ENCODE measurements at regions not wholly inside any gene's neighbourhood (a gene's known extent, or its start where the extent isn't known, plus 50 kb on each side); places are given as distances from the start of the nearest gene placed in this dataset.

GRCh38 chr4:147312376-147313046 lies 168.4 kb upstream of the EDNRA start:
- DNase-seq (ENCODE audit: low read depth), result peak; percentile 64

- no peak for DNase-seq (ENCODE audit: low read depth)
These were observed 167.8 kb upstream of the EDNRA start for GRCh38 chr4:147313108-147313507.

DNA sequence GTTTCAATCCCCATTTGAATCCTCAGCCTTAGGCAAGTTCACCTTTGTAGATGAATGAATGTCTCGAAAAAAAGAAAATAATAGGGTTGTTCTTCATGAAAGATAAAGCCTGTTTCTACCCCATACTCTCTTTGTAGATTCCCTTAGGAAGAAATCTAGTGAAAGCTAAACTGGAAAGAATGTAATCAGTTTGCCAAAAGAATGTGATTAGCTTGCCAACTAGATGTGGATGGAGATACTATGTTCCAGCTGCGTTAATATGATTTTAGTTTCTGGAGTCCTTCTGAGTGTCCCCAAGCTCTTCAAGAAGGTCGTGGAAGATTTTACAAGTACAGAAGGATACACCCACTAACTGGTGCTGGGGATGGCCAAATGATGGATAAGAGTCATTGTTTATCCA lies 162.3 kb upstream of the EDNRA start:
- no peak for DNase-seq (ENCODE audit: low read depth)

GRCh38 chr4:147325571-147325981 lies 155.3 kb upstream of the EDNRA start:
- DNase-seq (ENCODE audit: low read depth), result no peak

GRCh38 chr4:147326591-147326990 lies 154.3 kb upstream of the EDNRA start:
- peak; percentile 69 for DNase-seq (ENCODE audit: low read depth)

GRCh38 chr4:147327322-147327721 lies 153.6 kb upstream of the EDNRA start:
- DNase-seq (ENCODE audit: low read depth), result no peak

DNA sequence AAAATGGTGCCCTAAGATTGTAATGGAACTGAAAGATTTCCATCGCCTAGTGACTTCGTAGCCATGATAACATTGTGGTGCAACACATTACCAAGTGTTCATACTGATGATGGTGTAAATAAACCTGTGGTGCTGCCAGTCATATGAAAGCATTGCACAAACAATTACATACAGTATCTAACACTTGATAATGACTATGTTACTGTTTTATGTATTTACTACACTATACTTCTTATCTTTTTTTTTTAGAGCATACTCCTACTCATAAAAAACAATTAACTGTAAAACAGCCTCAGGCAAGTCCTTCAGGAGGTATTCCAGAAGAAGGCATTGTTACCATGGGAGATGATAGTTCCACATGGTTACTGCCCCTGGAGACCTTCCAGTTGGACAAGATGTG lies 152.7 kb upstream of the EDNRA start:
- no peak for DNase-seq (ENCODE audit: low read depth)

DNA sequence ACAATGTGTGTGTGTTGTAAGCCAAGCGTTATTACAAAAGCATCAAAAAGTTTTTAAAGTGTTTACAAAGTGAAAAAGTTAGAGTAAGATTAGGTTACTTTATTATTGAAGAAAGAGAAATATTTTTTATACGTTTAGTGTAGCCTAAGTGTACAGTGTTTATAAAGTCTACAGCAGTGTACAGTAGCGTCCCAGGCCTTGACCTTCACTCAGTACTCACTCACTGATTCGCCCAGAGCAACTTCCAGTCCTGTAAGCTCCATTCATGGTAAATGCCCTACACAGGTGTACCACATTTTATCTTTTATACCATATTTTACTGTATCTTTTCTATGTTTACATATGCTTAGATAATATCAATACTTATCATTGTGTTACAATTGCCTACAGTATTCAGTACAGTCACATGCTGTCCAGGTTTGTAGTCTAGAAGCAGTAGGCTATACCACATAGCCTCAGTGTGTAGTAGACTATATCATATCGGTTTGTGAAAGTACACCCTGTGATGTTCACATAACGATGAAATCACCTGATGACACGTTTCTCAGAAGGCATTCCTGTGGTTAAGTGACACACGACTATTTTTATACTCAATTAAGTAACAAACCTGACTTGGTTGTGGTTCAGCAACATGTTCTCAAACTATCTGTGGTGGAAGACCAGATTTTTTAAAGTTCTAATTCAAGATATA lies 152.0 kb upstream of the EDNRA start:
- DNase-seq (ENCODE audit: low read depth), result no peak

DNA sequence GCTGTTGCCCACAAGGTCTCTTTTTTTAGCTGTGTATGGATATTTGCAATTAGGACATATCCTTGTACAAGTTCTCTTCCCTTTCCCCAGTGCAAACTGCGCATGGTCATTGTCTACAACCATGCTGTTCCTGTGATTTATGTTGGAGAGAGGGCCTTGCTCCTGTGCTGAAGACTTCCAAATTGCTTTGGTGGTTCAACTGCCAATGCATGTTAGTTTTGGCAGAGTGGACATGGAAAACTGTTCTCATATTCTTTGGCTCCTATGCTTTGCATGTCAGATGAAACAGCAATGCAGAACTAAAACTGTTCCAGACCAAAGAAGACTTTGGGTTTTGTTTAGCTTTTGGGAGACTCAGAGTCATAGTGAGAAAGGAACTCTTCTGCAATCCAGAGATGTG lies 148.8 kb upstream of the EDNRA start:
- no peak for DNase-seq (ENCODE audit: low read depth)

DNA sequence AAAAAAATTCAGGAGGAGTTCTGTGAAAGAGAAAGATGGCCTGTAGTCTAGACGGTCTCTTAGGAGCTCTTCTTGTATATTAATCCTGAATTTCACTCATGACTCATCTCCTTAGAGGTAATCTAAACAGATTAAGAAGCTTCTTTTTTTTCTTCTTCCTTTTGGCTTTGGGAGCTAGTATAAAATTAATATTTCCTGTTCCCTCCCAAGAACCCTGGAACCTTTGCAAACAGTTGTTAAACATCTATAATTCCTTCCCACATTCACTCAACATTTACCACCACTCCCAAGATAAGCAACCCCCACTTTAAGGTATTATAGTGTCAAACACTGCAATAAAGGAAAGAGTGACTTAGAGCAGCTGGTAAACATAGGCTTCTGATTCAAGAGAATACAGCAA lies 146.4 kb upstream of the EDNRA start:
- DNase-seq (ENCODE audit: low read depth), result peak; percentile 75

GRCh38 chr4:147335183-147335582 lies 145.7 kb upstream of the EDNRA start:
- DNase-seq (ENCODE audit: low read depth), result no peak

- DNase-seq (ENCODE audit: low read depth), result peak; percentile 87
These were observed 144.6 kb upstream of the EDNRA start for GRCh38 chr4:147336252-147336651.

DNA sequence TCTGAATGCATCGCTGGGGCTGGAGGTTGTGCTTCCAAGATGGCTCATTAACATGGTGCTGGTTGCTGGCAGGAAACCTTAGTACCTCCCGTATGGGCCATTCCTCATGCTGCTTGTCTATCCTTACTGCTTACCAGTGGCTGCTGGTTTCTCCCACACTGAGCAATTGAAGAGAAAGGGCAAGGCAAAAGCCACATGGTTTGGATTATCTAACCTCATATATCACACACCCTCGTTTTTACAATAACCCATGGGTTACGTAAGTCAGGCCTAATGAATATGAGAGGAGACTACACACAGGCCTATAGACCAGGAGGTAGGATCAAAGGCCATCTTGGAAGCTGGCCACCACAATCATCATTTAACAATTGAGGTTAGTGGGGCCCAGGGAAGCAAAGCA lies 141.8 kb upstream of the EDNRA start:
- no peak for DNase-seq (ENCODE audit: low read depth)

DNA sequence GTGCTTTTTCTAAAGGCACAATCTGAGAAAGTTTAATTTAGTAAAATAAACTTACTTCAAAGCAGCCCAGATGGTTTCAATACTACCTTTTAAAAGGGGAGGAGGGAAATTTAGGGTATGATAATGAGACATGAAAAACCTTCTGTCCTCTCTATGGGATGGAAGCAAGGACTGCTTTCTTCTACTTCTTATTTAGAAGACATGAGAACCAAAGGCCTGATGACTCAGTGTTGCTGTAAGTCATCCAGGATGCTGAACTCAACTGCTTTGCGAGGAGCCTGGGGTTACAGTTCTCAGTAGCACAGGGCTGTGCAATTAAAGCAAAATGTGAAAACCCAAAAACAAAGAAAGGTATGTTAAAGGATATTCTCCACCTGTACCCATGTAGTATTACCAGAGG lies 140.8 kb upstream of the EDNRA start:
- DNase-seq (ENCODE audit: low read depth), result peak; percentile 89

- peak; percentile 90 for DNase-seq (ENCODE audit: low read depth)
These were observed 140.2 kb upstream of the EDNRA start for GRCh38 chr4:147340591-147341120.

GRCh38 chr4:147343692-147344091 lies 137.2 kb upstream of the EDNRA start:
- no peak for DNase-seq (ENCODE audit: low read depth)

DNA sequence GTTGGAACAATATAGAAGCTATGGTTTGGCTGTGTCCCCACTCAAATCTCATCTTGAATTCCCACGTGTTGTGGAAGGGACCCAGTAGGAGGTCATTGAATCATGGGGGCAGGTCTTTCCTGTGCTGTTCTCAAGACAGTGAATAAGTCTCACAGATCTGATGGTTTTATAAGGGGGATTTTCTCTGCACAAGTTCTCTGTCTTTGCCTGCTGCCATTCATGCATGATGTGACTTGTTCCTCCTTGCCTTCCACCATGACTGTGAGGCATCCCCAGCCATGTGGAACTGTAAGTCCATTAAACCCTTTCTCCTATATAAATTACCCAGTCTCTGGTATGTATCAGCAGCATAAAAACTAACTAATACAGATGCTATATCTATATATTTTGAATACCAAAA lies 135.2 kb upstream of the EDNRA start:
- DNase-seq (ENCODE audit: low read depth), result no peak

GRCh38 chr4:147347217-147347616 lies 133.7 kb upstream of the EDNRA start:
- DNase-seq (ENCODE audit: low read depth), result no peak

DNA sequence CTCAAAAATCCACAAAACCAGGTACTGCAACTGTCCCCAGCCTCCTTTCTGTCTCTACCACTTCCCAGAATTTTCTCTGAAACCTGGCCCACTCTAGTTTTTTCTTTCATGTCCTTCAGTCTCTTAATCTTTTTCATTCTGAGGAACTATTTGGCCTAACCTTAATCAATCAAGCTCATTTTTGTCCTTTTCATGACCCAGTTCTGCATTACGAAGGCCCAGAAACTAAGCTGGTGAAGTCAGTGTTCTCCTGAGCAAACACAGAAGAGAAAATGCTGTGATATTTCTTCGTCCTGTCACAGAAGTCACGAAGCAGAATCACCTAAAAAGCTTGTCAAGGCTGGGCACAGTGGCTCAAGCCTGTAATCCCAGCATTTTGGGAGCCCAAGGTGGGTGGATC lies 131.7 kb upstream of the EDNRA start:
- DNase-seq (ENCODE audit: low read depth), result no peak

DNA sequence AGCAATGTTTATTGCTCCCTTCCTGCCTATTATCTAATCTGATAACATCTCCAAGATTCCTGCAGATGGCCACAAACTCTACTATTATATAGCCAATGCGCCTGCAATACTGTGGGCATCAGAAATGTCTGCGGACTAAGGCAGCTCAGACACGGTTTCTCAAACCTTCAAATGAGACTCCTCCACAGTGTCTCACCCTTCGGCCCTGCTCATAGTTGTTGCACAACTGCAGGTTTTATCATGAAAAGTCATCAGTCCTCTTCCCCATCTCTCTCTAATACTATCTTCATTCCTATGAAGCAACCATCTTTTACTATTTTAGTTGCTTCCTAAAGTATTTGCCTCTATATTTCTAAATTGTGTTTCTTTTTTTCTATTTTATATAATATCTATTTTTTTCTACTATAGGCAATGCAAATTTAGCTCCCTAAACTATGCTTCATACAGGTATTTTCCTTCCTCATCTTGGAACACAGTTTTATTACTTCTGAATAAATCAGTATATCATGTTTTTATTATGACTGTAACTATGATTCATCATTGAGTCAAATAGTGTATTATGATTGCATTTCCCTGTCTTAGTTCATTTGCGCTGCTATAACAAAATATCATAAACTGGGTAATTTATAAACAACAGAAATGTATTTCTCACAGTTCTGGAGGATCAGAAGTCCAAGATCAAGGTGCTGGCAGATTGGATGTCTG lies 129.7 kb upstream of the EDNRA start:
- peak; percentile 49 for DNase-seq (ENCODE audit: low read depth)

DNA sequence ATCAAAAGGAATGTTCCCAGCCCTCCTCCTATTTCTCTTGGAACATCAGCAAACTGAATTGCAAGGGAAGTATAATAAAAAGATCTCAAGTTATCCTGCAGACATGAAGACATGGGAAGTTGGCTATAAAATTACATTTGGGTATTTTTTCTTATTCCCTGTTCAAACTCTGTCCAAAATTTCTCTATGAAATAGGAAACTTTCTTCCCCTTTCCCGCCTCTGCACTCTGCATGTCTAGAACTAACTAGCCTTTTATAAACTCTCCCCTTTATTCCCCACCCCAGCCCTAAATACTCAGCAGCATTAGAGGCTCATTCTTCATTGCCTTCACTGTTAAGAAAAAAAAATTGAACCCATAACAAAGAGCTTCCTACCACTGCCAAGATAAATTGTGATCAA lies 126.7 kb upstream of the EDNRA start:
- no peak for DNase-seq (ENCODE audit: low read depth)

GRCh38 chr4:147355032-147355656 lies 125.8 kb upstream of the EDNRA start:
- DNase-seq (ENCODE audit: low read depth), result no peak

All from LHCN-M2 (cell line).